ENCODE measurements at regions not wholly inside any gene's neighbourhood (a gene's known extent, or its start where the extent isn't known, plus 50 kb on each side); places are given as distances from the start of the nearest gene placed in this dataset.
"Not testable (repeated sequence)": the region's sequence is repeated elsewhere in the genome, so short reads cannot be mapped to it uniquely, and the experiment has no call there.

- DNase-seq (ENCODE audit: low read depth, low spot score) = no peak
Observed at GRCh38 chr14:89061696-89062095, 237.2 kb downstream of the TTC8 start.

GRCh38 chr14:89065879-89066278 is 241.4 kb downstream of the TTC8 start:
- DNase-seq (ENCODE audit: low read depth, low spot score) = no peak

- no peak for DNase-seq (ENCODE audit: low read depth, low spot score)
Observed at GRCh38 chr14:89067293-89067972, 243.0 kb downstream of the TTC8 start.

GRCh38 chr14:89078021-89078795 is 253.8 kb downstream of the TTC8 start:
- no peak for DNase-seq (ENCODE audit: low read depth, low spot score)

- no peak for DNase-seq (ENCODE audit: low read depth, low spot score)
Observed at GRCh38 chr14:89085231-89085731, 260.8 kb downstream of the TTC8 start.

- DNase-seq (ENCODE audit: low read depth, low spot score) = no peak
Observed at GRCh38 chr14:89085737-89086382, 261.4 kb downstream of the TTC8 start.

- DNase-seq (ENCODE audit: low read depth, low spot score) = no peak
Observed at GRCh38 chr14:89088530-89088929, 264.1 kb downstream of the TTC8 start.

- no peak for DNase-seq (ENCODE audit: low read depth, low spot score)
Observed at GRCh38 chr14:89089330-89089729, 264.9 kb downstream of the TTC8 start.

- DNase-seq (ENCODE audit: low read depth, low spot score) = no peak
Observed at GRCh38 chr14:89091781-89092180, 267.3 kb downstream of the TTC8 start.

- DNase-seq (ENCODE audit: low read depth, low spot score) = no peak
Observed at GRCh38 chr14:89093083-89093730, 268.8 kb downstream of the TTC8 start.

GRCh38 chr14:89095036-89095435 is 270.6 kb downstream of the TTC8 start:
- no peak for DNase-seq (ENCODE audit: low read depth, low spot score)

GRCh38 chr14:89096946-89097345 is 272.5 kb downstream of the TTC8 start:
- no peak for DNase-seq (ENCODE audit: low read depth, low spot score)

- DNase-seq (ENCODE audit: low read depth, low spot score) = no peak
Observed at GRCh38 chr14:89098254-89098653, 273.8 kb downstream of the TTC8 start.

GRCh38 chr14:89104171-89104817 is 279.8 kb downstream of the TTC8 start:
- not testable (repeated sequence) for DNase-seq (ENCODE audit: low read depth, low spot score)

GRCh38 chr14:89104861-89105260 is 280.4 kb downstream of the TTC8 start:
- not testable (repeated sequence) for DNase-seq (ENCODE audit: low read depth, low spot score)
